ENCODE measurements at regions not wholly inside any gene's neighbourhood (a gene's known extent, or its start where the extent isn't known, plus 50 kb on each side); places are given as distances from the start of the nearest gene placed in this dataset.

DNA sequence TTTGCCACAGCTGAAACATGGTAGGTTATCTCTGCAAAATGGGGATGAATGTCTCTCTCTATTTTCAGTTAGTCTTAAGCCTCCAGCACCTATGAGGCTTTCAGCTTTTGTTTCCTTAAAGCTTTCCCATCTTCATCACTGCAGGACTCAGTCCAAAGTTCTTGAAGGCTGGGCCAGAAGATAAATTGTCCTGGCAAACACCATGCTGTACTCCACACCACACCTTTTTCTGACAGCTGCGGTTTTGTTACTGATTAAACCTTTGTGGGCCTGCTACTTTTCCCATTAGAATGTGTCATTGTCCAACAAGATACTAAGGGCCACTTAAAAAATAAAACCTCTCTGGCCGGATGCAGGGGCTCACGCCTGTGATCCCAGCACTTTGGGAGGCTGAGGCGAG lies 87.2 kb upstream of the A1CF start:
- TF ChIP-seq, protein P1, sequence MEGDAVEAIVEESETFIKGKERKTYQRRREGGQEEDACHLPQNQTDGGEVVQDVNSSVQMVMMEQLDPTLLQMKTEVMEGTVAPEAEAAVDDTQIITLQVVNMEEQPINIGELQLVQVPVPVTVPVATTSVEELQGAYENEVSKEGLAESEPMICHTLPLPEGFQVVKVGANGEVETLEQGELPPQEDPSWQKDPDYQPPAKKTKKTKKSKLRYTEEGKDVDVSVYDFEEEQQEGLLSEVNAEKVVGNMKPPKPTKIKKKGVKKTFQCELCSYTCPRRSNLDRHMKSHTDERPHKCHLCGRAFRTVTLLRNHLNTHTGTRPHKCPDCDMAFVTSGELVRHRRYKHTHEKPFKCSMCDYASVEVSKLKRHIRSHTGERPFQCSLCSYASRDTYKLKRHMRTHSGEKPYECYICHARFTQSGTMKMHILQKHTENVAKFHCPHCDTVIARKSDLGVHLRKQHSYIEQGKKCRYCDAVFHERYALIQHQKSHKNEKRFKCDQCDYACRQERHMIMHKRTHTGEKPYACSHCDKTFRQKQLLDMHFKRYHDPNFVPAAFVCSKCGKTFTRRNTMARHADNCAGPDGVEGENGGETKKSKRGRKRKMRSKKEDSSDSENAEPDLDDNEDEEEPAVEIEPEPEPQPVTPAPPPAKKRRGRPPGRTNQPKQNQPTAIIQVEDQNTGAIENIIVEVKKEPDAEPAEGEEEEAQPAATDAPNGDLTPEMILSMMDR (IDR thresholded peaks at IDR 0.05; ENCODE audit: low read depth, low read length, poor library complexity, severe bottlenecking), result no peak
- TF ChIP-seq EZH2phosphoT487 (IDR thresholded peaks at IDR 0.05; ENCODE audit: borderline replicate concordance, low read length), result no peak

Measured in DOHH2 (cell line).